ENCODE measurements at regions not wholly inside any gene's neighbourhood (a gene's known extent, or its start where the extent isn't known, plus 50 kb on each side); places are given as distances from the start of the nearest gene placed in this dataset.

DNA sequence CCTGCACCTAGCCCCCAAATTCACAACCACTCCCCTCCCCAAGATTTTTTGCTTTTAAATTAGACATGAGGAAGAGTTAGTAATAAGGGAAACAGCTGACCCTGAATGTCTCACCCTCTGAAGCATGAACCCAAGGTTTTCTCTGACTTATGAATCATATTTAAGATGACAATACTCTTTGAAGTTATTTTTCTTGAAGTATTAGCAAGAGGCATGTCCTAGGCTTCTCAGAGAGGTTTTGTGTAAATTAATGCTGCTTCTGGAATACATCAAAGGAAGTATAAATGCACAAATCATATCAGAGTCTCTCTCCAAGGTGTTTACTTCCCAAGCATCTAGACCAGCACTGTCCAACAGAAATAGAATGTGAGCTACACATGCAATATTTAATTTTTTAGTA, 408.1 kb upstream of the MARCKS start:
- TF ChIP-seq POLR2A (IDR thresholded peaks at IDR 0.05; ENCODE audit: low read length) (no peak), GATA3 (IDR thresholded peaks at IDR 0.05; ENCODE audit: borderline replicate concordance) (no peak), KDM5A (IDR thresholded peaks at IDR 0.05) (no peak), RCOR1 (IDR thresholded peaks at IDR 0.05; ENCODE audit: low read depth, low read length) (no peak), JUN (IDR thresholded peaks at IDR 0.05) (no peak), EP300 (IDR thresholded peaks at IDR 0.05) (no peak), MAZ (IDR thresholded peaks at IDR 0.05; ENCODE audit: borderline replicate concordance, low read depth, low read length) (no peak), RARB (CRISPR knock-in tag; IDR thresholded peaks at IDR 0.05) (no peak)
- TF ChIP-seq, protein P1, sequence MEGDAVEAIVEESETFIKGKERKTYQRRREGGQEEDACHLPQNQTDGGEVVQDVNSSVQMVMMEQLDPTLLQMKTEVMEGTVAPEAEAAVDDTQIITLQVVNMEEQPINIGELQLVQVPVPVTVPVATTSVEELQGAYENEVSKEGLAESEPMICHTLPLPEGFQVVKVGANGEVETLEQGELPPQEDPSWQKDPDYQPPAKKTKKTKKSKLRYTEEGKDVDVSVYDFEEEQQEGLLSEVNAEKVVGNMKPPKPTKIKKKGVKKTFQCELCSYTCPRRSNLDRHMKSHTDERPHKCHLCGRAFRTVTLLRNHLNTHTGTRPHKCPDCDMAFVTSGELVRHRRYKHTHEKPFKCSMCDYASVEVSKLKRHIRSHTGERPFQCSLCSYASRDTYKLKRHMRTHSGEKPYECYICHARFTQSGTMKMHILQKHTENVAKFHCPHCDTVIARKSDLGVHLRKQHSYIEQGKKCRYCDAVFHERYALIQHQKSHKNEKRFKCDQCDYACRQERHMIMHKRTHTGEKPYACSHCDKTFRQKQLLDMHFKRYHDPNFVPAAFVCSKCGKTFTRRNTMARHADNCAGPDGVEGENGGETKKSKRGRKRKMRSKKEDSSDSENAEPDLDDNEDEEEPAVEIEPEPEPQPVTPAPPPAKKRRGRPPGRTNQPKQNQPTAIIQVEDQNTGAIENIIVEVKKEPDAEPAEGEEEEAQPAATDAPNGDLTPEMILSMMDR (IDR thresholded peaks at IDR 0.05) = no peak
- TF ChIP-seq, protein P2, sequence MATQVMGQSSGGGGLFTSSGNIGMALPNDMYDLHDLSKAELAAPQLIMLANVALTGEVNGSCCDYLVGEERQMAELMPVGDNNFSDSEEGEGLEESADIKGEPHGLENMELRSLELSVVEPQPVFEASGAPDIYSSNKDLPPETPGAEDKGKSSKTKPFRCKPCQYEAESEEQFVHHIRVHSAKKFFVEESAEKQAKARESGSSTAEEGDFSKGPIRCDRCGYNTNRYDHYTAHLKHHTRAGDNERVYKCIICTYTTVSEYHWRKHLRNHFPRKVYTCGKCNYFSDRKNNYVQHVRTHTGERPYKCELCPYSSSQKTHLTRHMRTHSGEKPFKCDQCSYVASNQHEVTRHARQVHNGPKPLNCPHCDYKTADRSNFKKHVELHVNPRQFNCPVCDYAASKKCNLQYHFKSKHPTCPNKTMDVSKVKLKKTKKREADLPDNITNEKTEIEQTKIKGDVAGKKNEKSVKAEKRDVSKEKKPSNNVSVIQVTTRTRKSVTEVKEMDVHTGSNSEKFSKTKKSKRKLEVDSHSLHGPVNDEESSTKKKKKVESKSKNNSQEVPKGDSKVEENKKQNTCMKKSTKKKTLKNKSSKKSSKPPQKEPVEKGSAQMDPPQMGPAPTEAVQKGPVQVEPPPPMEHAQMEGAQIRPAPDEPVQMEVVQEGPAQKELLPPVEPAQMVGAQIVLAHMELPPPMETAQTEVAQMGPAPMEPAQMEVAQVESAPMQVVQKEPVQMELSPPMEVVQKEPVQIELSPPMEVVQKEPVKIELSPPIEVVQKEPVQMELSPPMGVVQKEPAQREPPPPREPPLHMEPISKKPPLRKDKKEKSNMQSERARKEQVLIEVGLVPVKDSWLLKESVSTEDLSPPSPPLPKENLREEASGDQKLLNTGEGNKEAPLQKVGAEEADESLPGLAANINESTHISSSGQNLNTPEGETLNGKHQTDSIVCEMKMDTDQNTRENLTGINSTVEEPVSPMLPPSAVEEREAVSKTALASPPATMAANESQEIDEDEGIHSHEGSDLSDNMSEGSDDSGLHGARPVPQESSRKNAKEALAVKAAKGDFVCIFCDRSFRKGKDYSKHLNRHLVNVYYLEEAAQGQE (IDR thresholded peaks at IDR 0.05) = no peak

Data from A549 (cell line).